Type B pancreatic cell (in vitro differentiated cells): ENCODE measurements at regions not wholly inside any gene's neighbourhood (a gene's known extent, or its start where the extent isn't known, plus 50 kb on each side); places are given as distances from the start of the nearest gene placed in this dataset.

Experiments used
- DNase-seq: peaks from one replicate; pipeline ENCODE4 v3.0.0; 2021; ENCODE audit warnings: mixed read lengths; ENCODE audit not compliant: unreplicated experiment; ENCODE audit errors: extremely low spot score
- H3K27ac Mint-ChIP-seq: 2 replicates; pipeline ENCODE4 v1.8.0; 2021; ENCODE audit warnings: mild to moderate bottlenecking, mixed read lengths
- H3K27me3 Mint-ChIP-seq: 2 replicates; pipeline ENCODE4 v1.8.0; 2021; ENCODE audit warnings: mixed read lengths
- H3K36me3 Mint-ChIP-seq: 2 replicates; pipeline ENCODE4 v1.8.0; 2021; ENCODE audit warnings: mixed read lengths
- H3K4me1 Mint-ChIP-seq: one replicate; pipeline ENCODE4 v1.8.0; 2021; ENCODE audit warnings: mixed read lengths; ENCODE audit not compliant: unreplicated experiment
- H3K4me3 Mint-ChIP-seq: 2 replicates; pipeline ENCODE4 v1.8.0; 2021; ENCODE audit warnings: mild to moderate bottlenecking, mixed read lengths
- H3K9me3 Mint-ChIP-seq: 2 replicates; pipeline ENCODE4 v1.8.0; 2021; ENCODE audit warnings: mixed read lengths
- TF ChIP-seq, protein P1 (sequence below): fragments of 200-600 bp; sonication (generic); conservative IDR thresholded peaks from 2 replicates; pipeline ENCODE4 v1.5.0; 2021; ENCODE audit warnings: antibody characterized with exemption, mild to moderate bottlenecking

DNA sequence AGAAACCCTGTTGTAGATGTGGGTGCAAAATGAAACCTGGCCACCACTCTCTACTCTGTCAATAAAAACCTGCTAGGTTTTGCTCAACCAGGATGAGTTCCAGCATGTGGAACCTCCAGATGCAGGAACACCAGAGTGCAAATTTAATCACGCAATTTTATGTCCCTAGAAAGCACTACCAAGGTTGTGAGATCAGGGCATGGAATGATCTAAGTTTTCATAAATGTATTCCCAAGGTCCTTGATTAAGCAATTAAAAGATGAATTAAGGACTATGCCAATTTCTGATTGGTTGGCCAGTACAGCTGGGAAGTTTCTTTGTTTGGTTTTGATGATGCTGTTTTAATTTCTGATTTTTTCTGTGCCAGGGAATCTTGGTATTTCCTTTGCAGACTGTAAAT, 179.2 kb downstream of the KCNS3 start:
- Mint-ChIP-seq H3K9me3 (no peaks in the 10 kb centered on the region), H3K36me3 (no peaks in the 10 kb centered on the region), H3K27ac (no peak overlapping the region), H3K4me1 (no peaks in the 10 kb centered on the region), H3K4me3 (no peak overlapping the region), H3K27me3 (peaks cover 4% of the 10 kb centered on the region)
- TF ChIP-seq, protein P1, sequence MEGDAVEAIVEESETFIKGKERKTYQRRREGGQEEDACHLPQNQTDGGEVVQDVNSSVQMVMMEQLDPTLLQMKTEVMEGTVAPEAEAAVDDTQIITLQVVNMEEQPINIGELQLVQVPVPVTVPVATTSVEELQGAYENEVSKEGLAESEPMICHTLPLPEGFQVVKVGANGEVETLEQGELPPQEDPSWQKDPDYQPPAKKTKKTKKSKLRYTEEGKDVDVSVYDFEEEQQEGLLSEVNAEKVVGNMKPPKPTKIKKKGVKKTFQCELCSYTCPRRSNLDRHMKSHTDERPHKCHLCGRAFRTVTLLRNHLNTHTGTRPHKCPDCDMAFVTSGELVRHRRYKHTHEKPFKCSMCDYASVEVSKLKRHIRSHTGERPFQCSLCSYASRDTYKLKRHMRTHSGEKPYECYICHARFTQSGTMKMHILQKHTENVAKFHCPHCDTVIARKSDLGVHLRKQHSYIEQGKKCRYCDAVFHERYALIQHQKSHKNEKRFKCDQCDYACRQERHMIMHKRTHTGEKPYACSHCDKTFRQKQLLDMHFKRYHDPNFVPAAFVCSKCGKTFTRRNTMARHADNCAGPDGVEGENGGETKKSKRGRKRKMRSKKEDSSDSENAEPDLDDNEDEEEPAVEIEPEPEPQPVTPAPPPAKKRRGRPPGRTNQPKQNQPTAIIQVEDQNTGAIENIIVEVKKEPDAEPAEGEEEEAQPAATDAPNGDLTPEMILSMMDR: no peak
- no peak for DNase-seq

DNA sequence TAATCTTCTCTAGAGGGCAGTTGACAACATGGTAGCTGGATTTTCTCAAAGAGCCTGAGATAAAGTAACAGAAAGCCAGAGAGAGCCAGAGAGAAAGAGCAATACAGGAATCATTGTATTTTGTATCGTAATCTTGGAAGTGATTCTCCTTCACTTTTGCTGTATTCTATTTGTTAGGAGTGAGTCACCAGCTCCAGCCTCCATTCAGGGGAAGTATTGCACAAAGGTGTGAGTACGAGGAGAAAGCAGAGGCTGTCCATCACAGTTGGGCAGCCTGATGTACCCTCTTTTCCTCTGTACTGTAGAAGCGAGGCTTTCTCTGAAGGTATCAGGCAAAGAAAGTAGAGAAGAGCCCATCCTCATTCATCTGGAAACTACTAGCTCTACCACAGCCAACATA, 176.8 kb downstream of the KCNS3 start:
- Mint-ChIP-seq H3K27me3 (no peaks in the 10 kb centered on the region), H3K4me1 (no peaks in the 10 kb centered on the region)

DNA sequence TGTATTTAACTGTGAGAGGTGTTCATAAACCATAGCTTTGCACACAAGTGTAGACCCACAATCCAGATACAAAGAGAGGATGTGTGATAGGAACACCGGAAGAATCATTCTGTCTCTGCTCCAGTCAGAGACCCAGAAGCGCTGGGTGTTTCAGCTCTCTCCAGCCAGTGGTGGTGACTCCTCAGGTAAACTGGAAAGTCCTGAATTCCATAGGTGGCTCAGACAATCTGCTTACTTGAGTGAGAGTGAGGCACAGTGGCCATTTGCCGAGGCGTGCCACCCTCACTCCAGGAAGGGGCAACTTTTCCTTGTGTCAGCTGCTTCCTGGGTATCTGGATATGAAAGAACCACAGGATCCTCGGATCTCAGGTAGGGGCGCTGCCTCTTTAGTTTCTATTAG, 171.5 kb downstream of the KCNS3 start:
- TF ChIP-seq, protein P1: no peak
- H3K27ac Mint-ChIP-seq: no peak overlapping the region
- H3K27me3 Mint-ChIP-seq: no peaks in the 10 kb centered on the region

More for the DNA sequence above, 176.8 kb downstream of the KCNS3 start:
- Mint-ChIP-seq H3K4me3 (no peak overlapping the region), H3K36me3 (no peaks in the 10 kb centered on the region), H3K27ac (no peak overlapping the region), H3K9me3 (no peaks in the 10 kb centered on the region)
- TF ChIP-seq, protein P1: no peak
- DNase-seq: no peak

DNA sequence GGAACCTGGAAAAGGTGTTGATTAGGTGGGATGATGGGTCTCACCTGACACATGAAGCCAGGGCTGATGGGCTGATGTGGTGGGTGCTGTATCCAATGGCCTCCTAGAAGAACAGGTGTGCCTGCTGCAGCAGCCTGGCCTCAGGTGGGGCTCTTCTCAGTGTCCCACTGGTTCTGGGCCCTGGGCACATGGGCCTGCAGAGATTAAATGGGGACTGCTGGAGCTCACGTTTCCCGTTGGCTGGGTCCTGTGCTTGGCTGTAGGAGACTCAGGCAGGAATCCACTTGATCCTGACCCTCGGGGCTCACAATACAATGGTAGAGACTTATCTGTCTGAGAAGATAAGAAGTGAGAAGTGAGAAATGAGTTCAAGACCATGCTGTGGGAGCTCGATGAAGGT, 170.9 kb downstream of the KCNS3 start:
- H3K4me3 Mint-ChIP-seq: no peak overlapping the region
- H3K4me1 Mint-ChIP-seq: peaks cover 5% of the 10 kb centered on the region
- no peak for DNase-seq
- TF ChIP-seq, protein P1: no peak
- H3K36me3 Mint-ChIP-seq: no peaks in the 10 kb centered on the region
- H3K27ac Mint-ChIP-seq: no peak overlapping the region
- no peaks in the 10 kb centered on the region for H3K9me3 Mint-ChIP-seq
- H3K27me3 Mint-ChIP-seq: no peaks in the 10 kb centered on the region

More for the DNA sequence above, 171.5 kb downstream of the KCNS3 start:
- Mint-ChIP-seq H3K4me3 (no peak overlapping the region), H3K36me3 (no peaks in the 10 kb centered on the region), H3K9me3 (no peaks in the 10 kb centered on the region), H3K4me1 (peaks cover 5% of the 10 kb centered on the region)
- DNase-seq: no peak

DNA sequence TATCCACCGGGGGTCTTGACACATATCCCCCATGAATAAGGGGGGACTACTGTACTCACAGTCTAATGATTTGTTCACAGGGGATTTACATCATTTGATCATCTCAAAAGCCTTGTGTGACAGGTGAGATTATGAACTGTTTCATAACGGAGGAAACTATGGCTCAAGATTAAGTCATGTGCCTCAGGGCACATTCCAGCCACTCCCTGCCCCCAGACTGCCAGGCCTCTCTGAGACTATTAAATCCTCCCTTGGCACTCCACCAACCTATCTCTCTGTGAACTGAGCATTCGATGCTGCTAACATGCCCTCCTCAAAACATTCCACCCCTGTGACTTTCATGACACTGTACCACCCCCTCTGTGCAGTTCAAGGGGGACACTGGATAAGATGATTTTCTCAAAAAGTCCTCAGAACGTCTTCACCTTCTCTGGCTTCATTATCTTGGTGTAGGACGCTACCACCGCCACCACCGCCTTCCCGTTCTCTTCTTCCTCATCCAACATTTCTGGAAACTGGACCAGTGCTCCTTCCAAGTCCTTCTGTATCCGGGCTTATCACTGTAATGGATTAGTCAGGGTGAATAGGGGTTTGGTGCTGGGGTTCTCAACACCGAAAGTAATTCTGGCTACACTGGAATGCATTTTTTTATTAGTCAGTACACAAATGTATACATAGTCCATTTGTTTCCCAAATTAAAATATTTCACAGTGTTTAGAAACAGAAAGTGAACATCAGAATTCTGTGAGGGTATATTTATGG, 169.6 kb downstream of the KCNS3 start:
- Mint-ChIP-seq H3K9me3 (no peaks in the 10 kb centered on the region), H3K27ac (no peak overlapping the region), H3K27me3 (no peaks in the 10 kb centered on the region), H3K36me3 (no peaks in the 10 kb centered on the region), H3K4me3 (no peak overlapping the region), H3K4me1 (peaks cover 5% of the 10 kb centered on the region)
- TF ChIP-seq, protein P1: no peak
- DNase-seq: no peak
